NT2/D1 (cell line): ENCODE measurements at regions not wholly inside any gene's neighbourhood (a gene's known extent, or its start where the extent isn't known, plus 50 kb on each side); places are given as distances from the start of the nearest gene placed in this dataset.

Source experiments
- SUZ12 ChIP-seq: IDR thresholded peaks from 2 replicates; pipeline ENCODE4 v1.6.1; 2011; ENCODE audit not compliant: insufficient read length, insufficient read depth; ENCODE audit errors: extremely low read depth
- YY1 ChIP-seq: IDR thresholded peaks from 2 replicates; pipeline ENCODE4 v1.6.1; 2011; ENCODE audit not compliant: insufficient read length, insufficient read depth
- ZNF274 ChIP-seq: IDR thresholded peaks from 2 replicates; pipeline ENCODE4 v1.6.1; 2011; ENCODE audit warnings: mild to moderate bottlenecking, low read depth, low read length

DNA sequence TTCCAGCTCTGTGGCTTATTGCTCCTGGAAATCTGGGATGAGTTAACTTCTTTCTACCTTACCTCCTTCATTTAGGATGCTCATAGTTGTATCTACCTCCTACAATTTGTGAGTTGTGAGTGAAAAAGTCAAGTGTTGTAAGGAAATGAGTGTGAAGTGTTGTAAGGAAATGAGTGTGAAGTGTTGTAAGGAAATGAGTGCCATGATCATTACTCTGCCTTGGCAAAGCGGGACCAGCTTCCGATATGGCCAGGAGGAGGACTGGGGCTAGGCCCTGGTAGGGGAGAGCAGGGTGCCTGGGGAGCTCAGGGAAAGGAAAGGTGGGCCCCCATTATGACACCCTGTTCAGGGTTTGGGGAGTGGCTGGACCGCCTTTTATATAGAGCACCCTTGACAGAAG lies 435.2 kb downstream of the FGF9 start:
- TF ChIP-seq ZNF274: no peak
- no peak for TF ChIP-seq YY1
- TF ChIP-seq SUZ12: no peak
